RWPE1 (cell line): ENCODE measurements at regions not wholly inside any gene's neighbourhood (a gene's known extent, or its start where the extent isn't known, plus 50 kb on each side); places are given as distances from the start of the nearest gene placed in this dataset.

Experiments used
- CTCF ChIA-PET: fragments of 350-600 bp; sonication (Branson Sonifier 250); formaldehyde crosslinking; extraction: SDS; loops from one replicate; lab custom pipeline; 2021; lab: Yijun Ruan, JAX
- POLR2A ChIA-PET: fragments of 400-600 bp; formaldehyde crosslinking; extraction: SDS; loops from one replicate; lab custom pipeline; 2020; ENCODE audit warnings: antibody characterized with exemption; ENCODE audit not compliant: low non-redundant PET; lab: Yijun Ruan, JAX
- DNase-seq: peaks from one replicate; pipeline ENCODE4 v3.0.0; 2012; ENCODE audit warnings: low spot score
- H3K27ac ChIP-seq: fragments of 450-650 bp; 2 replicates; pipeline ENCODE4 v1.5.1; 2017
- TF ChIP-seq, protein P1 (sequence below): fragments of 450-650 bp; conservative IDR thresholded peaks from 2 replicates; pipeline ENCODE4 v1.5.1; 2017; ENCODE audit warnings: low read depth, mild to moderate bottlenecking

- POLR2A ChIA-PET: no interaction called here
- no peak overlapping the region for H3K27ac ChIP-seq
- no peak for DNase-seq
- CTCF ChIA-PET: no interaction called here
- TF ChIP-seq, protein P1, sequence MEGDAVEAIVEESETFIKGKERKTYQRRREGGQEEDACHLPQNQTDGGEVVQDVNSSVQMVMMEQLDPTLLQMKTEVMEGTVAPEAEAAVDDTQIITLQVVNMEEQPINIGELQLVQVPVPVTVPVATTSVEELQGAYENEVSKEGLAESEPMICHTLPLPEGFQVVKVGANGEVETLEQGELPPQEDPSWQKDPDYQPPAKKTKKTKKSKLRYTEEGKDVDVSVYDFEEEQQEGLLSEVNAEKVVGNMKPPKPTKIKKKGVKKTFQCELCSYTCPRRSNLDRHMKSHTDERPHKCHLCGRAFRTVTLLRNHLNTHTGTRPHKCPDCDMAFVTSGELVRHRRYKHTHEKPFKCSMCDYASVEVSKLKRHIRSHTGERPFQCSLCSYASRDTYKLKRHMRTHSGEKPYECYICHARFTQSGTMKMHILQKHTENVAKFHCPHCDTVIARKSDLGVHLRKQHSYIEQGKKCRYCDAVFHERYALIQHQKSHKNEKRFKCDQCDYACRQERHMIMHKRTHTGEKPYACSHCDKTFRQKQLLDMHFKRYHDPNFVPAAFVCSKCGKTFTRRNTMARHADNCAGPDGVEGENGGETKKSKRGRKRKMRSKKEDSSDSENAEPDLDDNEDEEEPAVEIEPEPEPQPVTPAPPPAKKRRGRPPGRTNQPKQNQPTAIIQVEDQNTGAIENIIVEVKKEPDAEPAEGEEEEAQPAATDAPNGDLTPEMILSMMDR: no peak
Observed at GRCh38 chr13:84563611-84564010, 681.3 kb upstream of the SLITRK1 start.

DNA sequence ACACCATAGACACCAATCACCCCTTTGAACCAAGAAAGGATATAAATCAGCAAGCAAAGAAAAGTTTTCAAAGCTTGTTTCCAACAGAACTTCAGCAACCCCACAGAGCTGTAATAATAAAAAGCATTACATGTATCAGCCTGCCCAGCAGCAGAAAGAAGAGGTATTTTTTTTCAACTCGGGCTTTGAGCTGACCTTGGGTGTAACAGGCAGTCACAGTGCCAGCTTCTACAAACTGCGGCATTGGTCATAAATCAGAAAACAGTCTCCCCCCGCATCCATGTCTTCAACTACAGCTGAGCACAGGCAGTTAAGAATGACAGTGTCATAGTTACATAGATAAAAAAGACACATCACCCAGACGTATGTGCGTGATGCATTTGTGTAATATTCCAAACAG, 671.0 kb upstream of the SLITRK1 start:
- TF ChIP-seq, protein P1: no peak
- CTCF ChIA-PET: interaction anchor here (0.7 kb wide), 1 partner anchor 267 kb away, joined by 4 read pairs; no protein-coding TSS in a partner anchor
- DNase-seq: peak; percentile 8
- no peak overlapping the region for H3K27ac ChIP-seq
- POLR2A ChIA-PET: no interaction called here

- ChIA-PET CTCF (no interaction called here), POLR2A (no interaction called here)
- no peak for DNase-seq
- H3K27ac ChIP-seq: no peak overlapping the region
- TF ChIP-seq, protein P1: no peak
Observed at GRCh38 chr13:84543962-84544361, 661.7 kb upstream of the SLITRK1 start.

DNA sequence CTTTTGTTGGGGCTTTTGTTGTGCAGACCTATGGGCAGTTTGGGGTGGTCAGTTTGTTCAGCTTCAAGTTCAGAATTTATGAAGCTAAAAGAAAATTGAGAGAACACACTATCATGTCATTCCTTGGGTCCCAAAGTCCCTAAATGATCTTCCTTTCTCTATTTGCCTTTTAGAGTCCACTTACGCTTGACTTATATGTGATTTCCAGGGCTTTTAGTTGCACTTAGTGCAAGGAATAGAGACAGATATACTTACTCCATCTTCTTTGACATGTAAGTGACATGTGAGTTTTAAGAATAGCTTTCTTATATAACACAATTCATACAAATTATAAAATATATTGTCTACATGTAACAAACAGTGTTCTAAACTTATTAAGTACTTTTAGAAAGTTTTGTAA, 660.1 kb upstream of the SLITRK1 start:
- no peak for DNase-seq
- ChIA-PET POLR2A (no interaction called here), CTCF (no interaction called here)
- H3K27ac ChIP-seq: no peak overlapping the region
- TF ChIP-seq, protein P1: no peak

DNA sequence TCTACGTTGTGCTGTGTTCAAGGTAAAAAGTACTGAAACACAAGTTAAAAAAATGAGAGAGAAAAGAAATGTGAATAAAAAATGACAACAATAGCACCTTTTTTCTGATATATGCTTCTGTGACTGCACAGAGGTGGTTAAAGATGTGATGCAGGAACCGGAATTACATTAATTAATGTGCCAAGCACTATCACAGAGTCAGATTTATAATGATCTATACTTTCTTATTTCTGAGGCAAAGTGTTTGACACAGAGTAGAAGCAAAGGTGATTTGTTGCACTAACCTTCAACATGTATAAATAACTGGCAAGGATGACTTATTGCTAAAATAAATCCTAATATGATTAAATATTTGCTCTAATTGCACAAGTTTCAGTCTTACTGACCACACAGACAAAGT, 654.6 kb upstream of the SLITRK1 start:
- ChIA-PET CTCF (no interaction called here), POLR2A (no interaction called here)
- no peak overlapping the region for H3K27ac ChIP-seq
- TF ChIP-seq, protein P1: no peak
- no peak for DNase-seq

- H3K27ac ChIP-seq: no peak overlapping the region
- CTCF ChIA-PET: interaction anchor here (0.6 to 0.7 kb wide), 2 partner anchors 107 to 316 kb away, joined by 3 to 4 read pairs; no protein-coding TSS in a partner anchor
- no peak for DNase-seq
- TF ChIP-seq, protein P1: no peak
- POLR2A ChIA-PET: no interaction called here
Observed at GRCh38 chr13:84528408-84529070, 646.3 kb upstream of the SLITRK1 start.
